Mucosa of rectum (tissue), 2 donors: ENCODE measurements at regions not wholly inside any gene's neighbourhood (a gene's known extent, or its start where the extent isn't known, plus 50 kb on each side); places are given as distances from the start of the nearest gene placed in this dataset.

Experiments used
- H3K27ac ChIP-seq, 2 donors: one replicate each; pipeline ENCODE4 v1.7.0; 2013; ENCODE audit warnings: inconsistent platforms in 2 of 2, low read depth in 2 of 2, low read length in 2 of 2
- H3K27me3 ChIP-seq, 2 donors: one replicate each; pipeline ENCODE4 v1.7.0; 2013; ENCODE audit warnings: low read length in 2 of 2; ENCODE audit not compliant: control insufficient read depth in 2 of 2, insufficient read depth in 2 of 2
- H3K36me3 ChIP-seq, 2 donors: one replicate each; pipeline ENCODE4 v1.7.0; 2013; ENCODE audit warnings: low read length in 2 of 2; ENCODE audit not compliant: control insufficient read depth in 2 of 2, insufficient read depth in 2 of 2
- H3K4me1 ChIP-seq, 2 donors: one replicate each; pipeline ENCODE4 v1.7.0; 2013; ENCODE audit warnings: low read length in 2 of 2, mild to moderate bottlenecking in 1 of 2; ENCODE audit not compliant: control insufficient read depth in 2 of 2, insufficient read depth in 2 of 2
- H3K4me3 ChIP-seq, 2 donors: one replicate each; pipeline ENCODE4 v1.7.0; 2013; ENCODE audit warnings: low read length in 2 of 2
- H3K9ac ChIP-seq, 2 donors: one replicate each; pipeline ENCODE4 v1.7.0; 2013; ENCODE audit warnings: low read length in 2 of 2, low read depth in 1 of 2, mild to moderate bottlenecking in 1 of 2
- H3K9me3 ChIP-seq, 2 donors: one replicate each; pipeline ENCODE4 v1.7.0; 2013; ENCODE audit warnings: low read length in 2 of 2; ENCODE audit not compliant: control insufficient read depth in 2 of 2
- donor health status: healthy.
- donor health status: Normal muscosa, but diverticular disease.

GRCh38 chr3:23675010-23675409, 130.7 kb upstream of the UBE2E1 start:
- Histone ChIP-seq H3K27ac (no peak overlapping the region), H3K9me3 (no peaks in the 10 kb centered on the region), H3K27me3 (peaks cover 0 to 4% of the 10 kb centered on the region in 2 donors), H3K9ac (no peak overlapping the region), H3K36me3 (no peaks in the 10 kb centered on the region), H3K4me1 (peaks cover 0 to 7% of the 10 kb centered on the region in 2 donors), H3K4me3 (no peak overlapping the region)

GRCh38 chr3:23676093-23676492, 129.7 kb upstream of the UBE2E1 start:
- no peaks in the 10 kb centered on the region for H3K36me3 ChIP-seq
- H3K27ac ChIP-seq: no peak overlapping the region
- H3K4me1 ChIP-seq: peaks cover 0 to 7% of the 10 kb centered on the region in 2 donors

DNA sequence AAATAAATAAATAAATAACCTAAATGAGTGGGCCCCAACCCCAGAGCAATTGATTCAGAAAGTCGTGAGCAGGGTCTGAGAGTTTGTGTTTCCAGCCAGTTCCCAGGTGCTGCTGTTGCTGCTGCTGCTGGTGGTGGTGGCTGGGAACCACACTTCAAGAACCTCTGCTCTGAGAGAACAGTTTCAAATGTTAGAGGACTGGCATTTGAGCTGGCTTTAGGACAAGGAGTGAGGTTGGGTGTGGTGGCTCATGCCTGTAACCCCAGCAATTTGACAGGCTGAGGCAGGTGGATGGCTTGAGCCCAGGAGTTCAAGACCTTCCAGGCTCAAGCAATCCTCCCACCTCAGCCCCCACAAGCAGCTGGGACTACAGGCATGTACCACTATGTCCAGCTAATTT, 123.1 kb upstream of the UBE2E1 start:
- no peaks in the 10 kb centered on the region for H3K36me3 ChIP-seq
- peaks cover 0 to 6% of the 10 kb centered on the region in 2 donors for H3K4me1 ChIP-seq
- no peak overlapping the region for H3K27ac ChIP-seq
- H3K27me3 ChIP-seq: no peaks in the 10 kb centered on the region
- H3K4me3 ChIP-seq: no peak overlapping the region
- H3K9me3 ChIP-seq: no peaks in the 10 kb centered on the region
- no peak overlapping the region for H3K9ac ChIP-seq

More at GRCh38 chr3:23676093-23676492, 129.7 kb upstream of the UBE2E1 start:
- Histone ChIP-seq H3K9me3 (no peaks in the 10 kb centered on the region), H3K4me3 (no peak overlapping the region), H3K9ac (no peak overlapping the region), H3K27me3 (peaks cover 0 to 2% of the 10 kb centered on the region in 2 donors)

DNA sequence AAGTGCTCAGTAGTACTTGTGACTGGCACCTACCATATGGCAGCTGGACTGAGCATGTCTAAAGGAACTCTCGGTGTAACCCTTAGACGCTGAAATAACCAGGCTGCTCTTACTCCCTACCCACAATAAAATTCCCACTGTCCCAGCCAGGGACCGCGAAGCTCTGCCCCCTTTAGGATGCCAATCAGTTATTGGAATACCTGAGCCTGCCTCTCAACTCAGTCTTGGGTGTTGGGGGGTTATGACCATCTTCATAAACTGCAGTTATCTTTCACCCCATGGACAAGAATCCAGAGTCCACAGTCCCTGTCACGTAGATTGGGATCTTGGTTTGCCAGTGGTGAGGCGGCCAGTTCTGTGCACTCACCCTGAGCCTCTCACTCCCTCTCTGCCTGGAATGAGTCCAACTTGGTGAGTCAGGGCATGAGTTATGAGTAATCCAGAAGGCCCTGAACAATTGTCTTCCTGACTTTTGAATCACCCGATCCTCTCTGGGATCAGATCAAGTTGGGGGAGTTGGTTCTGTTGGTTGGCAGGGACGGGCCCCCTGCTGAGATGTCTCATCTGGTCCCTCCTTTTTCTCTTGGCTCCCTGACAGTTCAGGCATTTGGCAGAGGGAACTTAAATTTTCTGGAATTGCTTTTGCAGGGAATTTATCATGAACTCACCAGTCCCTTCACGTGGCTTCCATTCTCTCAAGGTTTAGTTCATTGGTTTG, 120.1 kb upstream of the UBE2E1 start:
- H3K36me3 ChIP-seq: no peaks in the 10 kb centered on the region
- H3K4me1 ChIP-seq: peaks cover 0 to 6% of the 10 kb centered on the region in 2 donors
- no peaks in the 10 kb centered on the region for H3K27me3 ChIP-seq
- H3K27ac ChIP-seq: peak overlapping the region; percentile 29 to 49
- no peak overlapping the region for H3K4me3 ChIP-seq
- no peak overlapping the region for H3K9ac ChIP-seq
- no peaks in the 10 kb centered on the region for H3K9me3 ChIP-seq

DNA sequence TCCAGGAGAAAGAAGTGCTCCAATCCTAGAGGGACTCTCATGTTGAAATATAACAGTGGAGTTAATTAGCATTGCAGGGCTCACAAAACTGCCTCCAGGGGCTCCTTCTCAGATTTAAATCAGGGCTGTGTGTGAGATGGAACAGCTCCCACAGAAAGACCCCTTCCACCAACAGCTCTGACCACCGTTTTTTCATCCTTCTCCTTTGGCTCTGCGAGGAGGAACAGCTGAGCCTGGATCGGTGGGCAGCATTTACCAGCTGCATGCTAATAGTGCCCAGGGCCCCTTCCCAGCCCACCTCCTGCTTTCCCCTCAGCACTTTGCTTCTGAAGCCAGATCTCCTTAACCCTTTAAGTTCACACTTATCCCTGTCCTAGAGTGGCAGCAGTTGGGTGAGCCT, 119.2 kb upstream of the UBE2E1 start:
- Histone ChIP-seq H3K4me1 (peaks cover 0 to 6% of the 10 kb centered on the region in 2 donors), H3K4me3 (no peak overlapping the region), H3K9me3 (no peaks in the 10 kb centered on the region), H3K27me3 (no peaks in the 10 kb centered on the region), H3K27ac (no peak overlapping the region), H3K9ac (no peak overlapping the region), H3K36me3 (no peaks in the 10 kb centered on the region)

DNA sequence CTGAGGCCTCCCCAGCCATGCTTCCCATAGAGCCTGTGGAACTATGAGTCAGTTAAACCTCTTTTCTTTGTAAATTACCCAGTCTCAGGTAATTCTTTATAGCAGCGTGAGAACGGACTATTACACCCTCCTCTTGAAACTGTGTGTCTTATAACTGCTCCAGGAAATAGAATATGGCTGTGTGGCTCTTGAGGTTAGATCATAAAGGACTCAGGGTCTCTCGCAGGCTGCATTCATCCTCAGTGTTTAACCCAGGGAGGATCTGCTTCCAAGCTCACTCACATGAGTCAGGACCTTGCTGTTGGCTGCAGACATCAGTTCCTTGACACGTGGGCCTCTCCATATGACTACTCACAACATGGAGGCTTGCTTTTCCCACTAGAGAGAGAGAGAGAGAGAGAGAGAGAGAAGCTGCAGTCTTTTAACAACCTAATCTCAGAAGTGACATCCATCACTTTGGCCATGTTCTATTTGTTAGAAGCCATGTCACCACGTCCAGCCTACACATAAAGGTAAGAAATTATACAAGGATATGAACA, 114.3 kb upstream of the UBE2E1 start:
- no peaks in the 10 kb centered on the region for H3K9me3 ChIP-seq
- H3K4me3 ChIP-seq: no peak overlapping the region
- no peak overlapping the region for H3K9ac ChIP-seq
- H3K27me3 ChIP-seq: no peaks in the 10 kb centered on the region
- H3K27ac ChIP-seq: no peak overlapping the region
- H3K36me3 ChIP-seq: no peaks in the 10 kb centered on the region
- H3K4me1 ChIP-seq: no peaks in the 10 kb centered on the region

DNA sequence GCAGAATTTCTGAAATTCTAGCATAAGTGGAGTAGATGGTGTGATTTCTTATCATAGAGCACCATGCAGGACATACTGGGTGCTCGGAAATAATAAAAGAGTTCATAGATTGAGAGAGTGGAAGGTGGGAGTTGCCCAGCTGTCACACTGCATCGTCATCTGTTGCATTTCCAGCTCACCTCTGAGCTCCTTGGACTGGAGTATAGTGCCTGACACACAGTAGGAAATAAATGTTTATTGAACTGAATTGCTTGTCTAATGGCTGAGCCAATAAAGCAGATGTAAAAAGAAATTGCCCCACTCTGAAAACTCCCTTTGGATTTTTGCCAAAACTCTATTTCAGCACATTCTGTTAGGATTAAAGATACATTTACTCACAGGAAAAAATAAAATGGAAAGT, 108.9 kb upstream of the UBE2E1 start:
- no peaks in the 10 kb centered on the region for H3K9me3 ChIP-seq
- H3K4me1 ChIP-seq: peaks cover 5 to 13% of the 10 kb centered on the region in 2 donors
- no peak overlapping the region for H3K27ac ChIP-seq
- H3K27me3 ChIP-seq: no peaks in the 10 kb centered on the region
- no peak overlapping the region for H3K9ac ChIP-seq
- no peaks in the 10 kb centered on the region for H3K36me3 ChIP-seq
- no peak overlapping the region for H3K4me3 ChIP-seq

DNA sequence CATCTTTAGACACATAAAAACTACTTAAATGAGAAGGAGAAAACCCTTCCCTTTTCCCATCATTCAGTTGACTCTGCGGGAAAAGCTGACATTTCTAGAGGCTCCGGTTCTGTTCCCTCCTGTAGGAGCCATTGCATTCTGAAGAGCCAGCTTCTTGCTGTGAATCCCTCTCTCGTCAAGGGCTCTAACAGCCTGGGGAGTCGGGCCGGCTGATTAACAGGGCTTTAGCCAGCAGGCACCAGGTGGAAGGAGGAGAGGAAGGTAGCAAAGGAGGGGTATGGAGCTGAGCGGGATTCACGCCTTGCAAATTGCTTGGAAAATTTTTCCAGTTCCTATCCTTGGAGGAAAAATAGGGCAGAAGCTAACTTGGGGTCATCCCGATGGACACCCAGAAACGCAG, 108.3 kb upstream of the UBE2E1 start:
- Histone ChIP-seq H3K9ac (no peak overlapping the region), H3K27ac (peak overlapping the region in 1 of 2 donors; percentile 41), H3K4me3 (no peak overlapping the region), H3K9me3 (no peaks in the 10 kb centered on the region), H3K27me3 (no peaks in the 10 kb centered on the region), H3K4me1 (peaks cover 5 to 13% of the 10 kb centered on the region in 2 donors), H3K36me3 (no peaks in the 10 kb centered on the region)

- H3K36me3 ChIP-seq: no peaks in the 10 kb centered on the region
- H3K27ac ChIP-seq: no peak overlapping the region
- H3K4me1 ChIP-seq: peaks cover 5 to 13% of the 10 kb centered on the region in 2 donors
- no peak overlapping the region for H3K4me3 ChIP-seq
- no peaks in the 10 kb centered on the region for H3K9me3 ChIP-seq
- H3K9ac ChIP-seq: no peak overlapping the region
- H3K27me3 ChIP-seq: no peaks in the 10 kb centered on the region
These were observed 107.0 kb upstream of the UBE2E1 start for GRCh38 chr3:23698652-23699313.

DNA sequence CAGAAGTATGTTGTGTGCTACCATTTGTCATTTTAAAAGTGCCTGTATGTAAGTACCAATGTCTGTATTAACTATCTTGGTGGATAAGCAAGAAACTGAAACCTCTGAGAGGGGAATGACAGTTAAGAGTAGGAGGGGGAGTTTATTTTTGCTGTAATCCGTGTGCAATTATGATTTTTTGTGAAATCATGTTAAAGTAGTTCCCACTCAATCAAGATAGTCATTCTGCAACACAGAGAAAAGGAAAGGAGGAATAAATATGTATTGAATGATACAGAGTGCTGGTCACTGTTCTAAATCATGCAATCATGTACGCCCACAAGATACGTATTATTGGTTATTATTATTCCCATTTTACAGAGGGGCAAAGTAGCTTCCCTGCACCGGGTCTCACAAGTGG, 105.1 kb upstream of the UBE2E1 start:
- H3K36me3 ChIP-seq: no peaks in the 10 kb centered on the region
- no peak overlapping the region for H3K9ac ChIP-seq

More for the DNA sequence above, 105.1 kb upstream of the UBE2E1 start:
- Histone ChIP-seq H3K9me3 (no peaks in the 10 kb centered on the region), H3K27ac (no peak overlapping the region), H3K27me3 (no peaks in the 10 kb centered on the region), H3K4me1 (peaks cover 5 to 13% of the 10 kb centered on the region in 2 donors), H3K4me3 (no peak overlapping the region)
